ACHN (cell line): ENCODE measurements at regions not wholly inside any gene's neighbourhood (a gene's known extent, or its start where the extent isn't known, plus 50 kb on each side); places are given as distances from the start of the nearest gene placed in this dataset.

Experiments
- DNase-seq: peaks from one replicate; pipeline ENCODE4 v3.0.0-alpha.2; 2015
- in situ Hi-C: cut with HindIII; loops from 2 replicates; pipeline ENCODE4 v1.10.0; 2017; ENCODE audit warnings: low sequenced_read_pairs, low pct_ligation_motif_present, low pct_unique_long_range_greater_than_20kb

DNA sequence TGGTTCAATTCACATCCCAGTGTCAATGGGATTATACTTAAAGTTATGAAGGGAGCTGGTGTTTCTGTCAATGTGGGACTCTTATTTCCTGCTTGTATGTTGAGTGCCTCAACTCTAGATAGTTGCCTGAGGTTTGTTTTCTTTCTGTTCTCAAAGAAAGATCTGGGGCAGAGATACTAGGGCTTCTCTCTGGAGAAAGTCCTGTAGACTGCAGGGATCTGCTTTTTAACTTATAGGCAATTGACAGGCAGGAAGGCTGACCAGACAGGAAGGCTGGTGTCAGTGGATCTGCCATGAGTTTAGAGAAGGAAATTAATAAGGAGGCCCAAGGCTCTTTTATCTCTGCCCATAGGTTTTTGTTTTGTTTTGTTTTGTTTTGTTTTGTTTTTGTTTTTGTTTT is 64.0 kb upstream of the PRKX start:
- DNase-seq = no peak
- in situ Hi-C loops = no loop called here

DNA sequence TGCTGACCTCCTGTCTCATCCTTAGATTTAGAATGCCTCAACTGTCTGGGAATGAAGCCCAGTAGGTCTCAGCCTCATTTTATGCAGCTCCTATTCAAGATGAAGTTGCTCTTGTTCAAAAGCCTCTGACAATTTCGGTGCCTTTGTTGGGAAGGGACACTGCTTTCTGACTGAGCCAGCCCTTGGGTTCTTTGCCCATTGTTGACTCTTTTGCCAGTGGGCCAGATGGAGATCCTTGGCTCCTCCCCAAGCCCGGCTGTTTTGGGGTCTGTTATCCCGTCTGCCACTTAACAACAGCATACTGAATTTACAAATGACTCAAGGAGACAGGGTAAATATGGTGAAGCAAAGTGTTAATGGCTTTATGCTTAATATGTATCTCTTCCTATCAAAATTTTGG is 58.3 kb upstream of the PRKX start:
- in situ Hi-C loops = no loop called here
- DNase-seq = no peak

DNA sequence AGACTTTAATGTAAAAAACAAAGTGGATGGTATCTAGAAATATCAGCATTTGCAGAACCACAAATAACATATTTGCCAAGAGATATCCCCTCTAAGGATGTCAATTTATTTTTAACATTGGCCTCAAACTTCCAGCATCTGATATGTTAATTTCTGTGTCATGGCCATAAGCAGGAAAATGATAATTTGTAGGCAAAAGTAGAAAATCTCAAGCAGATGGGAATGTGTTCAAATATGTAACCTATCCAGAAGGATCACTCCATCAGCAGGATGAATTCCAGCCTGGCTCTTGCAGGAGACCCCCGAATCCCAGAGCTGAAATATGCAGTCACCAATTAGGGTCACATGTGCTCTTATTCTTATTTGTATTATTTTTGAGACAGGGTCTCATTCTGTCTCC is 55.4 kb upstream of the PRKX start:
- no peak for DNase-seq
- in situ Hi-C loops = no loop called here
